HG02642 (cell line): ENCODE measurements at regions not wholly inside any gene's neighbourhood (a gene's known extent, or its start where the extent isn't known, plus 50 kb on each side); places are given as distances from the start of the nearest gene placed in this dataset.

Experiments used
- ATAC-seq: cut with Tn5 transposase; IDR thresholded peaks from one replicate; pipeline ENCODE4 v1.9.1; 2021; ENCODE audit warnings: mild to moderate bottlenecking; ENCODE audit not compliant: unreplicated experiment, poor library complexity

- ATAC-seq: no peak
These were observed 742.1 kb upstream of the SOX9 start for GRCh38 chr17:71378741-71379140.

GRCh38 chr17:71379512-71379911 is 741.3 kb upstream of the SOX9 start:
- no peak for ATAC-seq

GRCh38 chr17:71380535-71380934 is 740.3 kb upstream of the SOX9 start:
- ATAC-seq: no peak

- ATAC-seq: no peak
These were observed 739.9 kb upstream of the SOX9 start for GRCh38 chr17:71380936-71381335.

GRCh38 chr17:71383091-71383490 is 737.7 kb upstream of the SOX9 start:
- ATAC-seq: no peak

GRCh38 chr17:71387456-71387855 is 733.4 kb upstream of the SOX9 start:
- ATAC-seq: no peak

GRCh38 chr17:71392715-71393567 is 727.9 kb upstream of the SOX9 start:
- no peak for ATAC-seq

GRCh38 chr17:71395901-71396300 is 724.9 kb upstream of the SOX9 start:
- ATAC-seq: no peak

- no peak for ATAC-seq
These were observed 724.1 kb upstream of the SOX9 start for GRCh38 chr17:71396711-71397110.

GRCh38 chr17:71398025-71398424 is 722.8 kb upstream of the SOX9 start:
- ATAC-seq: no peak

GRCh38 chr17:71398800-71399219 is 722.0 kb upstream of the SOX9 start:
- ATAC-seq: no peak

GRCh38 chr17:71399221-71399620 is 721.6 kb upstream of the SOX9 start:
- ATAC-seq: no peak

- ATAC-seq: no peak
These were observed 721.2 kb upstream of the SOX9 start for GRCh38 chr17:71399649-71400048.

- ATAC-seq: no peak
These were observed 718.8 kb upstream of the SOX9 start for GRCh38 chr17:71402007-71402406.

- ATAC-seq: no peak
These were observed 718.1 kb upstream of the SOX9 start for GRCh38 chr17:71402661-71403141.

- ATAC-seq: no peak
These were observed 715.7 kb upstream of the SOX9 start for GRCh38 chr17:71405101-71405500.

- ATAC-seq: no peak
These were observed 712.8 kb upstream of the SOX9 start for GRCh38 chr17:71407981-71408380.

- no peak for ATAC-seq
These were observed 711.7 kb upstream of the SOX9 start for GRCh38 chr17:71409137-71409536.

GRCh38 chr17:71409712-71410111 is 711.1 kb upstream of the SOX9 start:
- no peak for ATAC-seq

GRCh38 chr17:71412803-71413202 is 708.0 kb upstream of the SOX9 start:
- ATAC-seq: no peak

- ATAC-seq: no peak
These were observed 706.9 kb upstream of the SOX9 start for GRCh38 chr17:71413935-71414334.

- no peak for ATAC-seq
These were observed 703.7 kb upstream of the SOX9 start for GRCh38 chr17:71417142-71417541.
